Spleen (tissue), 11 donors: ENCODE measurements at regions not wholly inside any gene's neighbourhood (a gene's known extent, or its start where the extent isn't known, plus 50 kb on each side); places are given as distances from the start of the nearest gene placed in this dataset.

Experiments used
- DNase-seq: peaks from one replicate; pipeline ENCODE4 v3.0.0-alpha.2; 2020
- H3K27ac ChIP-seq, 8 donors: fragments of 200-600 bp; sonication (generic) in 7 of 8; 1 replicate in 4 of 8; 2 replicates in 4 of 8; pipeline versions ENCODE4 v1.5.0 to v1.8.0; 2016 to 2021; ENCODE audit warnings: inconsistent platforms in 4 of 8, mild to moderate bottlenecking in 4 of 8, moderate library complexity in 1 of 8
- H3K27me3 ChIP-seq, 7 donors: fragments of 200-600 bp; sonication (generic) in 6 of 7; replicated peaks in 1 of 7; 1 replicate in 4 of 7; 2 replicates in 3 of 7; pipeline versions ENCODE4 v1.5.0 to v1.8.0; 2016 to 2021; ENCODE audit warnings: inconsistent platforms in 3 of 7, mild to moderate bottlenecking in 1 of 7
- H3K36me3 ChIP-seq, 6 donors: fragments of 200-600 bp; sonication (generic) in 5 of 6; 1 replicate in 4 of 6; 2 replicates in 2 of 6; pipeline versions ENCODE4 v1.5.0 to v1.8.0; 2016 to 2021; ENCODE audit warnings: inconsistent platforms in 2 of 6
- H3K4me1 ChIP-seq, 6 donors: fragments of 200-600 bp; sonication (generic) in 5 of 6; 1 replicate in 3 of 6; 2 replicates in 3 of 6; pipeline versions ENCODE4 v1.5.0 to v1.8.0; 2016 to 2021; ENCODE audit warnings: inconsistent platforms in 3 of 6
- H3K4me3 ChIP-seq, 8 donors: fragments of 200-600 bp; sonication (generic) in 7 of 8; 1 replicate in 4 of 8; 2 replicates in 4 of 8; pipeline versions ENCODE4 v1.5.0 to v1.8.0; 2016 to 2021; ENCODE audit warnings: inconsistent platforms in 4 of 8, mild to moderate bottlenecking in 4 of 8, moderate library complexity in 2 of 8
- H3K9me3 ChIP-seq, 8 donors: fragments of 200-600 bp; sonication (generic) in 7 of 8; 1 replicate in 4 of 8; 2 replicates in 4 of 8; pipeline versions ENCODE4 v1.5.0 to v1.8.0; 2016 to 2021; ENCODE audit warnings: inconsistent platforms in 4 of 8
- CTCF ChIP-seq, 11 experiments: fragments of 200-600 bp in 7 of 11; fragments of 450-650 bp in 4 of 11; sonication (generic) in 4 of 11; IDR thresholded peaks in 8 of 11; conservative IDR thresholded peaks in 3 of 11; 1 replicate in 7 of 11; 2 replicates in 4 of 11; pipeline versions ENCODE4 v1.4.0 to v1.8.0; 2016 to 2021; ENCODE audit warnings: antibody characterized with exemption in 11 of 11, inconsistent platforms in 4 of 11, mild to moderate bottlenecking in 1 of 11
- POLR2A ChIP-seq, 3 donors: fragments of 450-650 bp; IDR thresholded peaks; one replicate each; pipeline ENCODE4 v1.5.1; 2017; ENCODE audit warnings: antibody characterized with exemption in 3 of 3, mild to moderate bottlenecking in 1 of 3
- POLR2AphosphoS5 ChIP-seq, 3 donors: sonication (generic); formaldehyde crosslinking; IDR thresholded peaks; one replicate each; pipeline ENCODE4 v1.5.1; 2017; ENCODE audit warnings: antibody characterized with exemption in 3 of 3
- WGBS, 5 donors: extraction: QIAGEN DNeasy Blood & Tissue Kit in 3 of 5; methylation state at CpG; one replicate each; pipeline versions ENCODE4 v1.1.5 to v1.1.7; 2013 to 2018; 5-methylcytosine and 5-hydroxymethylcytosine counted together
- intact Hi-C: fragments of 100-400 bp; cut with DNase I; formaldehyde crosslinking; loops from one replicate; pipeline ENCODE4 v1.15.0; 2023; ENCODE audit warnings: low total_unique reads
- donor health status: healthy with polysubstance abuse.
- donor health status: DM: no; HTN: no; CAD: no; lungs with moderate emphysema.
- donor health status: DM: no; HTN: no; CAD: no.
- donor health status: Bipolar disorder and iron deficiency.
- donor health status: healthy.
- donor health status: DM: no; HTN: no; CAD: no.
- donor health status: DM: yes; HTN: yes; CAD: no.

GRCh38 chr17:77869041-77869599, 89.4 kb upstream of the TNRC6C start:
- Histone ChIP-seq H3K36me3 (no peaks in the 10 kb centered on the region), H3K9me3 (no peaks in the 10 kb centered on the region), H3K27me3 (peaks cover 0 to 3% (median 0%) of the 10 kb centered on the region in 7 donors), H3K27ac (peak overlapping the region in 7 of 8 donors; percentile 66 to 91 (median 82)), H3K4me3 (peak overlapping the region in 1 of 8 donors; percentile 56), H3K4me1 (peaks cover 10 to 90% (median 49%) of the 10 kb centered on the region in 6 donors)
- whole genome bisulfite sequencing, 5 donors, result 63 to 72% (median 65%) methylated on average over 9 to 11 of the region's 11 CpGs
- intact Hi-C loops, result no loop called here
- TF ChIP-seq POLR2A (IDR thresholded peaks at IDR 0.05), result no peak
- no peak for TF ChIP-seq POLR2AphosphoS5 (IDR thresholded peaks at IDR 0.05)
- no peak for TF ChIP-seq CTCF (IDR thresholded peaks at IDR 0.05 in 8 of 11, conservative IDR thresholded peaks at IDR 0.05 in 3 of 11)
- DNase-seq, result peak; percentile 81

- WGBS, 5 donors, result 15 to 45% (median 28%) methylated on average over 10 of the region's 10 CpGs
- peak overlapping the region in 1 of 8 donors; percentile 56 for H3K4me3 ChIP-seq
- intact Hi-C loops, result no loop called here
- peaks cover 8 to 90% (median 43%) of the 10 kb centered on the region in 6 donors for H3K4me1 ChIP-seq
- no peaks in the 10 kb centered on the region for H3K36me3 ChIP-seq
- TF ChIP-seq POLR2A (IDR thresholded peaks at IDR 0.05) (no peak), CTCF (IDR thresholded peaks at IDR 0.05 in 8 of 11, conservative IDR thresholded peaks at IDR 0.05 in 3 of 11) (peak in 3 of 11 experiments; percentile 11 to 36 (median 28)), POLR2AphosphoS5 (IDR thresholded peaks at IDR 0.05) (peak; percentile 76 to 79 (median 77))
- H3K27ac ChIP-seq, result peak overlapping the region in 7 of 8 donors; percentile 66 to 91 (median 82)
- H3K9me3 ChIP-seq, result no peaks in the 10 kb centered on the region
- H3K27me3 ChIP-seq, result no peaks in the 10 kb centered on the region
- DNase-seq, result peak; percentile 95
These were observed 88.8 kb upstream of the TNRC6C start for GRCh38 chr17:77869665-77870132.

GRCh38 chr17:77872199-77872598, 86.3 kb upstream of the TNRC6C start:
- WGBS, 5 donors, result 53 to 76% (median 62%) methylated on average over 11 of the region's 11 CpGs

More at GRCh38 chr17:77872199-77872598, 86.3 kb upstream of the TNRC6C start:
- Histone ChIP-seq H3K4me1 (peaks cover 8 to 100% (median 52%) of the 10 kb centered on the region in 6 donors), H3K36me3 (no peaks in the 10 kb centered on the region), H3K4me3 (peak overlapping the region in 1 of 8 donors; percentile 39), H3K27me3 (no peaks in the 10 kb centered on the region), H3K9me3 (peaks cover 0 to 18% (median 11%) of the 10 kb centered on the region in 8 donors), H3K27ac (peak overlapping the region in 7 of 8 donors; percentile 63 to 91 (median 77))
- intact Hi-C loops, result no loop called here
- peak; percentile 41 for DNase-seq
- no peak for TF ChIP-seq CTCF (IDR thresholded peaks at IDR 0.05 in 8 of 11, conservative IDR thresholded peaks at IDR 0.05 in 3 of 11)
- no peak for TF ChIP-seq POLR2AphosphoS5 (IDR thresholded peaks at IDR 0.05)
- no peak for TF ChIP-seq POLR2A (IDR thresholded peaks at IDR 0.05)
